RWPE1 (cell line): ENCODE measurements at regions not wholly inside any gene's neighbourhood (a gene's known extent, or its start where the extent isn't known, plus 50 kb on each side); places are given as distances from the start of the nearest gene placed in this dataset.
A peak's percentile ranks its signal among the peaks of the same experiment; 100 is the strongest.

Source experiments
- CTCF ChIA-PET: fragments of 350-600 bp; sonication (Branson Sonifier 250); formaldehyde crosslinking; extraction: SDS; loops from one replicate; lab custom pipeline; 2021; lab: Yijun Ruan, JAX
- POLR2A ChIA-PET: fragments of 400-600 bp; formaldehyde crosslinking; extraction: SDS; loops from one replicate; lab custom pipeline; 2020; ENCODE audit warnings: antibody characterized with exemption; ENCODE audit not compliant: low non-redundant PET; lab: Yijun Ruan, JAX
- DNase-seq: peaks from one replicate; pipeline ENCODE4 v3.0.0; 2012; ENCODE audit warnings: low spot score
- H3K27ac ChIP-seq: fragments of 450-650 bp; 2 replicates; pipeline ENCODE4 v1.5.1; 2017
- TF ChIP-seq, protein P1 (sequence below): fragments of 450-650 bp; conservative IDR thresholded peaks from 2 replicates; pipeline ENCODE4 v1.5.1; 2017; ENCODE audit warnings: low read depth, mild to moderate bottlenecking

DNA sequence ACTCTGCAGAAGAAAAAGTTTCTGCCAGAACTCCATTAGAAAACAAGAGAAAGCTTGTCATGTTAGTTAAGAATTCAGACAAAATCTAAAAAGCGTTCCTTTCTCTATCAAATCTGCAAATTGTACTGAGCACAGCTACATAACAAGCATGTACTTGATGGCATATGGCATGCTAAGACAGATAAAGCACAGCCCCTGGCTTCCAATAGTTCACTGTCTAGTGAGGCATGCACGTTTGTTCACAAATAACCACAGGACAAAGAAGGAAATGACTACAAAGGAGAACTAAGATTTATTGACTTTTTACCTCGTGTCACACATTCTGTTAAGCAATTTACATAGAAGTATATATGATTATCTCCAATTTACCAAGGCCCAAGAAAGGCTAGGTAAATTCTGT, 518.2 kb upstream of the TLE4 start:
- peak; percentile 15 for DNase-seq
- ChIA-PET CTCF (no interaction called here), POLR2A (no interaction called here)
- TF ChIP-seq, protein P1, sequence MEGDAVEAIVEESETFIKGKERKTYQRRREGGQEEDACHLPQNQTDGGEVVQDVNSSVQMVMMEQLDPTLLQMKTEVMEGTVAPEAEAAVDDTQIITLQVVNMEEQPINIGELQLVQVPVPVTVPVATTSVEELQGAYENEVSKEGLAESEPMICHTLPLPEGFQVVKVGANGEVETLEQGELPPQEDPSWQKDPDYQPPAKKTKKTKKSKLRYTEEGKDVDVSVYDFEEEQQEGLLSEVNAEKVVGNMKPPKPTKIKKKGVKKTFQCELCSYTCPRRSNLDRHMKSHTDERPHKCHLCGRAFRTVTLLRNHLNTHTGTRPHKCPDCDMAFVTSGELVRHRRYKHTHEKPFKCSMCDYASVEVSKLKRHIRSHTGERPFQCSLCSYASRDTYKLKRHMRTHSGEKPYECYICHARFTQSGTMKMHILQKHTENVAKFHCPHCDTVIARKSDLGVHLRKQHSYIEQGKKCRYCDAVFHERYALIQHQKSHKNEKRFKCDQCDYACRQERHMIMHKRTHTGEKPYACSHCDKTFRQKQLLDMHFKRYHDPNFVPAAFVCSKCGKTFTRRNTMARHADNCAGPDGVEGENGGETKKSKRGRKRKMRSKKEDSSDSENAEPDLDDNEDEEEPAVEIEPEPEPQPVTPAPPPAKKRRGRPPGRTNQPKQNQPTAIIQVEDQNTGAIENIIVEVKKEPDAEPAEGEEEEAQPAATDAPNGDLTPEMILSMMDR: no peak
- no peak overlapping the region for H3K27ac ChIP-seq

DNA sequence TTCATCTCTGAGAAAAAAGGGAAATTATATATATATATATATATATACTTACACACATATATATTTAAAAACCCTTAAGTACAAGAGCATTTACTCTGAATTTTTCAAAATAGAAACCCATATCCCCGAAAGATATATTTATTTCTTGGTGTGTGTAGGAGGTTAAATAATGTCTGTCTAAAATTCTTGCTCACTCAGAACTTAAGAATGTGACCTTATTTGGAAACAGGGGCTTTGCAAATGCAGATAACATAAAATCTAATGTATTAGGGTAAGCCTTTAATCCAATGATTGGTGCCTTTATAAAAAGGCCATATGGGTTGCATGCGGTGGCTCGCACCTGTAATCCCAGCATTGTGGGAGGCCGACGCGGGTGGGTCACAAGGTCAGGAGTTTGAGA, 517.3 kb upstream of the TLE4 start:
- POLR2A ChIA-PET: no interaction called here
- no peak for DNase-seq
- H3K27ac ChIP-seq: no peak overlapping the region
- TF ChIP-seq, protein P1: no peak
- CTCF ChIA-PET: interaction anchor here (0.6 kb wide), 1 partner anchor 1323 kb away, joined by 3 read pairs; no protein-coding TSS in a partner anchor

DNA sequence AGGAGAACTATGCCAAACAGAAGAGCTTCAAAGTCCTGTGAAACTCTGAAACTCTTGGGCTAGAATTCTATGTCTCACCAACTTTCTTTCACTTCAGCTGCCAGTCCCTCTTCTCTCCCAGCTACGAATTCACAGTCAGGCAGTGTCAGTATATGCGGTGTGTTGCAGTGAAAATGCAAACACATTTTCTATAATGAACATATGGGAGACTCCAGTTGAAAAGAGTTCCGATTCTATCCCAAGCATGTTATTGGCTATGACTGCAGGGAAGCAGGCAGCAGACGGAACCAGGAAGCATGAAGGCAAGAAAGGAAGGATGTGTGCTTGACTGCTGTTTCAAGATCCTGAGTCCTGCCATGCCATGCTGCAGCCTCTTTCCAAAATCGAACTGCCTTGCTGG, 515.7 kb upstream of the TLE4 start:
- ChIA-PET CTCF (interaction anchor here (0.6 kb wide), 1 partner anchor 690 kb away, joined by 3 read pairs; no protein-coding TSS in a partner anchor), POLR2A (no interaction called here)
- TF ChIP-seq, protein P1: no peak
- H3K27ac ChIP-seq: no peak overlapping the region
- DNase-seq: no peak

DNA sequence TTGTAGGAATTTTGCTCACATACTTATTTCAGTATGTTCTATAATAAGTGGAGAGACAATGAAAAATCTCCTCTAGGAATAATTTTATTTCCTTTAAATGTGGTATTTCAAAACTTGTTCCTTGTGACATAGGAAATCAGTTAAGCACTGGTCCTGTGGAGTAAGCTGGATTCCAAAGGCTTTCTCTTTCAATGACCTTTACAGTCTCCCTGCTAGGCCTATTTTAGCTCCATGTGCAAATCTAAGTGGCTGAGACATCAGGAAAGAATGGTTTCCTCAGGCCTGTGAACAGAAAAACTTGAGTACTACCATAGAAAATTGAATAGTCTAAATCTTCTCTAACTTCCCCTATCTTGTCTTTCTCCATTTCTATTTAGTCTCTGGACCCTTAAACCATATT, 514.2 kb upstream of the TLE4 start:
- CTCF ChIA-PET: interaction anchor here (0.6 kb wide), 1 partner anchor 87 kb away, joined by 3 read pairs; no protein-coding TSS in a partner anchor
- POLR2A ChIA-PET: no interaction called here
- no peak overlapping the region for H3K27ac ChIP-seq
- TF ChIP-seq, protein P1: no peak
- no peak for DNase-seq

DNA sequence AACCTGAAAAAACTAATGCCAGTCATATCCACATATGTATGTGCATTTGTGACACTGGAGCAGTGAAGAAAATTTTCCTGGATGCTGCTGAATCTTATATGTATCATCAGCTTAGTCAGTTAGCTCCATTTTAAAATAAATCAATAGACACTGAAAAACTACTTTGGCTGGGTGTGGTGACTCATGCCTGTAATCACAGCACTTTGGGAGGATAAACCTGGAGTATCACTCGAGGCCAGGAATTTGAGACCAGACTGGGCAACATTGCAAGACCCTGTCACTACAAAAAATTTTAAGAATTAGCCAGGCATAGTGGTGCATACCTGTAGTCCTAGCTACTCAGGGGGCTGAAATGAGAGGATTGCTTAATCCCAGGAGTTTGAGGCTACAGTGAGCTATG, 511.0 kb upstream of the TLE4 start:
- TF ChIP-seq, protein P1: no peak
- H3K27ac ChIP-seq: no peak overlapping the region
- POLR2A ChIA-PET: no interaction called here
- CTCF ChIA-PET: interaction anchor here (0.6 to 1.7 kb wide), 3 partner anchors 11 to 125 kb away, joined by 3 to 5 read pairs (median 3); no protein-coding TSS in a partner anchor
- DNase-seq: no peak

DNA sequence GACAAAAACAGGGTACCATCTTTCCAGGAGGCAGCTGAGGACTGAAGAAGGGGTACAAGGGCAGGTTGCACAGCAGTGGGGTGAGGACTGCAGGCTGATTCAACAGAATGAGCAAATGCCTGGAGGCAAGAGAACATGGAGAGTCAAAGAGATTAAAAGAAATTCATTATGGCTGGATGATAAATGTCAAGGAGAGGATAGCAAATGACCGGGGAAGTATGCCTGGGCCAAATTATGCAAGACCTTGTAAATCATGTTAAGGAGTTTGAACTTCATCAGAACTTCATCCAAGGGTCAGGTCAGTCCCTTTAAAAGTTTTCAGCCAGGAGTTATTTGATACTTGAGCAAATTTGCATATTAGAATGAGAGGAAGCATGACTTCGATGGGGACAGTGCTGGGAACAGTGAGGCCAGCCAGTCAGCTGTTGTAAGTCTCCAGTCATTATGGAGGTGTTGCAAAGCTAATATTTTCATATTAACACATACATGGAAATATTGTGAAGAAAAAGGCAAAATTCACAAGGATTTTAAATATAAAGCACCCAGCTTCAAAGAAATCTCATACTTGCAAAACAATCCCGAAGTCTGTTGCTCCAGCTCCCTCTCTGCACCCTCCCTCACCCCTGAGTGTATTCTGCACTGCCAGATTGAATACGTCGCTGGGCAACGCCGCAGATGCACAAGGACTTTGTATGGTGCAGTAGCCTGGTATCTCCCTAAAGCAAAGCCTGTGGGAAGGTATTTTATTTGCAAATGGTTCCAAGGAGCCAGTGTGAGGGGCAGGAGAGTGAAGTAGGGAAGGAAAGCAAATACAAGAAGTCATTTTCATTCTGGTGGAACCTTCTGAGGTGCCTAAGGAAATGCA, 509.8 kb upstream of the TLE4 start:
- TF ChIP-seq, protein P1: no peak
- POLR2A ChIA-PET: no interaction called here
- CTCF ChIA-PET: no interaction called here
- H3K27ac ChIP-seq: no peak overlapping the region
- DNase-seq: peak; percentile 20
